ENCODE measurements at regions not wholly inside any gene's neighbourhood (a gene's known extent, or its start where the extent isn't known, plus 50 kb on each side); places are given as distances from the start of the nearest gene placed in this dataset.

GRCh38 chr5:116379306-116379705 is 195.3 kb downstream of the SEMA6A start:
- TF ChIP-seq CTCF (conservative IDR thresholded peaks at IDR 0.05; ENCODE audit: low read length) (no peak), EZH2phosphoT487 (IDR thresholded peaks at IDR 0.05; ENCODE audit: borderline replicate concordance) (no peak)

All from Loucy (cell line).